K562 (cell line): ENCODE measurements at regions not wholly inside any gene's neighbourhood (a gene's known extent, or its start where the extent isn't known, plus 50 kb on each side); places are given as distances from the start of the nearest gene placed in this dataset.

Source experiments
- ATAC-seq: fragments of 200-7000 bp; cut with Tn5 transposase; 3 replicates; pipeline ENCODE4 v1.9.1; 2020; ENCODE audit warnings: moderate library complexity
- BruUV-seq: library from RNA; stranded (reverse); fragments of 400-500 nt; replicated peaks from 2 replicates; lab custom pipeline; 2021; lab: Mats Ljungman, UMichigan
- CTCF ChIA-PET: fragments of 300-600 bp; formaldehyde crosslinking; extraction: SDS; loops from one replicate; lab custom pipeline; 2021; ENCODE audit warnings: low intra/inter-chr PET ratio; lab: Yijun Ruan, JAX
- POLR2A ChIA-PET: fragments of 300-600, 350-650 bp; sonication (Branson Sonifier 250); formaldehyde crosslinking; extraction: SDS; loops from one replicate; lab custom pipeline; 2021; ENCODE audit warnings: antibody characterized with exemption, inconsistent platforms; lab: Yijun Ruan, JAX
- DNase-seq, 4 experiments: peaks; one replicate each; pipeline versions ENCODE4 v3.0.0 to v3.0.0-alpha.2; 2011 to 2018; ENCODE audit warnings: low spot score in 3 of 4, mixed read lengths in 3 of 4; ENCODE audit errors: extremely low read depth in 1 of 4
- FAIRE-seq: peaks from 2 replicates; lab custom pipeline; 2011; peaks lifted over from hg19 to GRCh38; lab: Jason Lieb, UNC
- H2AFZ ChIP-seq: 2 replicates; pipeline ENCODE4 v1.6.0; 2011; ENCODE audit warnings: low read depth, low read length, control low read depth, inconsistent platforms
- H3K27ac ChIP-seq: fragments of 200-600 bp; 3 replicates; pipeline ENCODE4 v1.8.0; 2011; ENCODE audit warnings: low read depth, mild to moderate bottlenecking, control low read depth, inconsistent platforms, low read length, moderate library complexity, mixed read lengths; ENCODE audit errors: extremely low read depth
- H3K27me3 ChIP-seq, 2 experiments: fragments of 300-600 bp in 1 of 2; 2 replicates in 1 of 2; 3 replicates in 1 of 2; pipeline versions ENCODE4 v1.6.0 to v1.8.0; 2011; ENCODE audit warnings: inconsistent platforms in 2 of 2, low read length in 2 of 2, mild to moderate bottlenecking in 1 of 2, mixed read lengths in 1 of 2, moderate library complexity in 1 of 2; ENCODE audit not compliant: control insufficient read depth in 2 of 2, insufficient read depth in 2 of 2
- H3K36me3 ChIP-seq: fragments of 300-600 bp; 3 replicates; pipeline ENCODE4 v1.8.0; 2011; ENCODE audit warnings: mild to moderate bottlenecking, low read length, inconsistent platforms; ENCODE audit not compliant: control insufficient read depth, insufficient read depth
- H3K4me1 ChIP-seq, 2 experiments: fragments of 200-600 bp in 1 of 2; replicated peaks in 1 of 2; 2 replicates in 1 of 2; 3 replicates in 1 of 2; pipeline versions ENCODE4 v1.5.1 to v1.8.0; 2011; ENCODE audit warnings: inconsistent platforms in 2 of 2, low read length in 2 of 2, mild to moderate bottlenecking in 1 of 2, mixed read lengths in 1 of 2, moderate library complexity in 1 of 2; ENCODE audit not compliant: control insufficient read depth in 2 of 2, insufficient read depth in 2 of 2
- H3K4me2 ChIP-seq: 2 replicates; pipeline ENCODE4 v1.6.1; 2011; ENCODE audit warnings: low read length, control low read depth, inconsistent platforms, mixed read lengths; ENCODE audit not compliant: insufficient read depth
- H3K4me3 ChIP-seq: fragments of 200-600 bp; sonication (generic), shearing (Covaris generic); 2 replicates; pipeline ENCODE4 v1.5.1; 2016; ENCODE audit warnings: control low read depth, inconsistent platforms
- H3K79me2 ChIP-seq: fragments of 200-600 bp; 3 replicates; pipeline ENCODE4 v1.8.0; 2011; ENCODE audit warnings: low read length, inconsistent platforms; ENCODE audit not compliant: control insufficient read depth, insufficient read depth
- H3K9ac ChIP-seq, 2 experiments: 2 replicates each; pipeline versions ENCODE4 v1.6.0 to v1.6.1; 2011; ENCODE audit warnings: low read depth in 2 of 2, low read length in 2 of 2, control low read depth in 1 of 2, inconsistent platforms in 1 of 2, mild to moderate bottlenecking in 1 of 2, mixed read lengths in 1 of 2; ENCODE audit not compliant: insufficient read depth in 1 of 2
- H3K9me1 ChIP-seq: one replicate; pipeline ENCODE4 v1.6.0; 2011; ENCODE audit warnings: inconsistent platforms, mild to moderate bottlenecking, low read length, moderate library complexity; ENCODE audit not compliant: control insufficient read depth, insufficient read depth
- H3K9me3 ChIP-seq: replicated peaks from 2 replicates; pipeline ENCODE4 v1.5.1; 2011; ENCODE audit warnings: low read depth, low read length, inconsistent platforms; ENCODE audit not compliant: control insufficient read depth, insufficient read depth
- H4K20me1 ChIP-seq: replicated peaks from 2 replicates; pipeline ENCODE4 v1.6.1; 2011; ENCODE audit warnings: low read length, inconsistent platforms, mixed read lengths; ENCODE audit not compliant: control insufficient read depth, insufficient read depth
- CBFA2T3 ChIP-seq: fragments of 450-650 bp; IDR thresholded peaks from 2 replicates; pipeline ENCODE4 v1.6.1; 2017
- FOXM1 ChIP-seq, 2 experiments: fragments of 450-650 bp in 1 of 2; sonication (generic) in 1 of 2; formaldehyde crosslinking in 1 of 2; IDR thresholded peaks; 2 replicates each; pipeline versions ENCODE4 v1.6.1 to v1.9.0; 2017 to 2022; ENCODE audit warnings: low read depth in 2 of 2, mild to moderate bottlenecking in 2 of 2, missing genetic modification reagents in 1 of 2, moderate library complexity in 1 of 2
- MYBL2 ChIP-seq, 2 experiments: fragments of 450-650 bp in 1 of 2; sonication (generic) in 1 of 2; formaldehyde crosslinking in 1 of 2; IDR thresholded peaks; 2 replicates each; pipeline versions ENCODE4 v1.6.1 to v1.8.1; 2017 to 2022; ENCODE audit warnings: borderline replicate concordance in 1 of 2, inconsistent platforms in 1 of 2, low read depth in 1 of 2, mild to moderate bottlenecking in 1 of 2, missing genetic modification reagents in 1 of 2, moderate library complexity in 1 of 2
- NFATC3 ChIP-seq: fragments of 450-650 bp; IDR thresholded peaks from 2 replicates; pipeline ENCODE4 v1.6.1; 2017; ENCODE audit warnings: mild to moderate bottlenecking
- NFE2L1 ChIP-seq: fragments of 450-650 bp; IDR thresholded peaks from 2 replicates; pipeline ENCODE4 v1.6.1; 2016; ENCODE audit warnings: missing genetic modification characterization, low read depth, mild to moderate bottlenecking, missing compliant biosample characterization, moderate library complexity, borderline replicate concordance
- RBM34 ChIP-seq: fragments of 200-400 bp; formaldehyde crosslinking; IDR thresholded peaks from 2 replicates; pipeline ENCODE4 v1.6.1; 2018; ENCODE audit warnings: low read length, borderline replicate concordance; ENCODE audit not compliant: insufficient read depth
- SRSF3 ChIP-seq: fragments of 200-400 bp; formaldehyde crosslinking; IDR thresholded peaks from 2 replicates; pipeline ENCODE4 v1.6.1; 2016; ENCODE audit warnings: mild to moderate bottlenecking, low read length, moderate library complexity; ENCODE audit not compliant: insufficient read depth
- STAG1 ChIP-seq: sonication (generic); formaldehyde crosslinking; IDR thresholded peaks from 2 replicates; pipeline ENCODE4 v1.5.0; 2020; ENCODE audit warnings: missing genetic modification reagents, borderline replicate concordance
- TCF3 ChIP-seq: sonication (generic); formaldehyde crosslinking; IDR thresholded peaks from 2 replicates; pipeline ENCODE4 v1.4.0; 2020; ENCODE audit warnings: mild to moderate bottlenecking, missing genetic modification reagents
- TSHZ1 ChIP-seq: fragments of 250-450 bp; sonication (Bioruptor Pico); IDR thresholded peaks from 2 replicates; pipeline ENCODE4 v1.4.0; 2020; ENCODE audit warnings: mild to moderate bottlenecking, moderate library complexity
- ZNF143 ChIP-seq: sonication (generic); formaldehyde crosslinking; IDR thresholded peaks from 2 replicates; pipeline ENCODE4 v1.9.0; 2022; ENCODE audit warnings: mild to moderate bottlenecking, missing genetic modification reagents
- ZNF174 ChIP-seq: fragments of 250-450 bp; sonication (Bioruptor Pico); IDR thresholded peaks from 2 replicates; pipeline ENCODE4 v1.4.0; 2020; ENCODE audit warnings: mild to moderate bottlenecking
- ZNF592 ChIP-seq: fragments of 450-650 bp; IDR thresholded peaks from 2 replicates; pipeline ENCODE4 v1.6.1; 2017; ENCODE audit warnings: antibody characterized with exemption, mild to moderate bottlenecking
- ZNF717 ChIP-seq: fragments of 250-450 bp; sonication (Bioruptor Pico); IDR thresholded peaks from 2 replicates; pipeline ENCODE4 v1.5.0; 2021
- ZNF778 ChIP-seq: fragments of 450-650 bp; formaldehyde crosslinking; IDR thresholded peaks from 2 replicates; pipeline ENCODE4 v1.4.0; 2020; ENCODE audit warnings: mild to moderate bottlenecking, moderate library complexity
- WGBS: fragments of 100-300 bp; shearing (Covaris generic); methylation state at CpG from one replicate; pipeline ENCODE4 v1.1.6; 2016; ENCODE audit warnings: low coverage, mixed read lengths; ENCODE audit not compliant: insufficient coverage; ENCODE audit errors: missing lambda C conversion rate; 5-methylcytosine and 5-hydroxymethylcytosine counted together
- in situ Hi-C: fragments of 300-500 bp; cut with MboI; formaldehyde crosslinking; loops from 4 replicates; pipeline ENCODE4 v1.15.0; 2018; ENCODE audit warnings: inconsistent platforms, mixed read lengths
- intact Hi-C: fragments of 100-400 bp; cut with micrococcal nuclease; formaldehyde crosslinking; loops from 2 replicates; pipeline ENCODE4 v1.14.2; 2022

- H3K79me2 ChIP-seq = no peaks in the 10 kb centered on the region
- H4K20me1 ChIP-seq = no peaks in the 10 kb centered on the region
- H3K4me2 ChIP-seq = no peak overlapping the region
- no peak for FAIRE-seq
- ChIA-PET CTCF (no interaction called here), POLR2A (no interaction called here)
- H3K9me3 ChIP-seq = no peaks in the 10 kb centered on the region
- DNase-seq = peak in 1 of 4 experiments; percentile 4
- H3K36me3 ChIP-seq = no peaks in the 10 kb centered on the region
- WGBS = 19% methylated on average over 5 of the region's 5 CpGs
- H3K9me1 ChIP-seq = no peaks in the 10 kb centered on the region
- no peaks in the 10 kb centered on the region for H3K27me3 ChIP-seq
- no peak overlapping the region for H3K9ac ChIP-seq
- ATAC-seq = no peak
- H3K4me1 ChIP-seq = no peaks in the 10 kb centered on the region
- H3K27ac ChIP-seq = no peak overlapping the region
- no peak overlapping the region for H2AFZ ChIP-seq
- in situ Hi-C loops (no loop called here), intact Hi-C loops (no loop called here)
- H3K4me3 ChIP-seq = no peak overlapping the region
- BruUV-seq = no TSS peak
- TF ChIP-seq ZNF143 (CRISPR knock-in tag) (no peak), SRSF3 (no peak), ZNF174 (CRISPR knock-in tag) (no peak), TCF3 (peak; percentile 30; the same call in 1 of the 2 replicates), MYBL2 (IDR thresholded peaks at IDR 0.05; ENCODE audit: low read depth) (no peak), MYBL2 (CRISPR knock-in tag; IDR thresholded peaks at IDR 0.05; ENCODE audit: borderline replicate concordance) (no peak), ZNF778 (CRISPR knock-in tag) (no peak), STAG1 (CRISPR knock-in tag) (no peak), NFE2L1 (tag) (no peak), ZNF717 (CRISPR knock-in tag) (no peak), CBFA2T3 (peak; percentile 58), FOXM1 (IDR thresholded peaks at IDR 0.05; ENCODE audit: low read depth) (peak; percentile 34; the same call in 1 of the 2 replicates), FOXM1 (CRISPR knock-in tag; IDR thresholded peaks at IDR 0.05; ENCODE audit: low read depth) (no peak), ZNF592 (no peak), TSHZ1 (CRISPR knock-in tag) (no peak), NFATC3 (no peak), RBM34 (no peak)
Measured at GRCh38 chr3:65118912-65119499, 431.2 kb upstream of the ADAMTS9 start.
